ENCODE measurements at regions not wholly inside any gene's neighbourhood (a gene's known extent, or its start where the extent isn't known, plus 50 kb on each side); places are given as distances from the start of the nearest gene placed in this dataset.

GRCh38 chr6:77403424-77403823 lies 59.9 kb downstream of the HTR1B start:
- Histone ChIP-seq H3K4me1 (no peaks in the 10 kb centered on the region), H3K27ac (no peak overlapping the region), H3K27me3 (no peaks in the 10 kb centered on the region), H3K4me3 (no peak overlapping the region), H3K9me3 (no peaks in the 10 kb centered on the region), H3K36me3 (no peaks in the 10 kb centered on the region)
- TF ChIP-seq, protein P1, sequence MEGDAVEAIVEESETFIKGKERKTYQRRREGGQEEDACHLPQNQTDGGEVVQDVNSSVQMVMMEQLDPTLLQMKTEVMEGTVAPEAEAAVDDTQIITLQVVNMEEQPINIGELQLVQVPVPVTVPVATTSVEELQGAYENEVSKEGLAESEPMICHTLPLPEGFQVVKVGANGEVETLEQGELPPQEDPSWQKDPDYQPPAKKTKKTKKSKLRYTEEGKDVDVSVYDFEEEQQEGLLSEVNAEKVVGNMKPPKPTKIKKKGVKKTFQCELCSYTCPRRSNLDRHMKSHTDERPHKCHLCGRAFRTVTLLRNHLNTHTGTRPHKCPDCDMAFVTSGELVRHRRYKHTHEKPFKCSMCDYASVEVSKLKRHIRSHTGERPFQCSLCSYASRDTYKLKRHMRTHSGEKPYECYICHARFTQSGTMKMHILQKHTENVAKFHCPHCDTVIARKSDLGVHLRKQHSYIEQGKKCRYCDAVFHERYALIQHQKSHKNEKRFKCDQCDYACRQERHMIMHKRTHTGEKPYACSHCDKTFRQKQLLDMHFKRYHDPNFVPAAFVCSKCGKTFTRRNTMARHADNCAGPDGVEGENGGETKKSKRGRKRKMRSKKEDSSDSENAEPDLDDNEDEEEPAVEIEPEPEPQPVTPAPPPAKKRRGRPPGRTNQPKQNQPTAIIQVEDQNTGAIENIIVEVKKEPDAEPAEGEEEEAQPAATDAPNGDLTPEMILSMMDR (IDR thresholded peaks at IDR 0.05), result no peak
- intact Hi-C loops (cut with DNase I), result no loop called here
- DNase-seq, result no peak
- ATAC-seq, result no peak

DNA sequence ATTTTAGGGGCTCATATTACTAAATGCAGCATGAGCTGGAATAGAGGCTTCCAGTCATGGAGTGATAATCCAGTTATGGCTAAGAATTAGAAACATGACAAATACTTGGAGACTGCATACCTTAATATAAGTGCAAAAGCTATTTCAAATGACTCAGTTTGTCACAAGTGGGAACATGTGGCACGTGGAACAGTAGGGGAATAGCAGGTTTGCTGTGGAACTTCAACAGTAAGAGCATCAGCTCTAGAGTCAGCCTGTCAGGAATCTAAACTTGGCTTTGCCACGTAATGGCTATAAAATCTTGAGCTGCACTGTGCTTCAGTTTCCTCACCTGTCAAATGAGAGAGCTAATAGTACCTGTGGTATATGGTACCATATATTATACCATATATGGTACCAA lies 62.1 kb downstream of the HTR1B start:
- H3K9me3 ChIP-seq, result no peaks in the 10 kb centered on the region
- no peaks in the 10 kb centered on the region for H3K27me3 ChIP-seq
- H3K36me3 ChIP-seq, result no peaks in the 10 kb centered on the region
- H3K4me3 ChIP-seq, result no peak overlapping the region
- H3K4me1 ChIP-seq, result no peaks in the 10 kb centered on the region
- H3K27ac ChIP-seq, result no peak overlapping the region
- DNase-seq, result no peak
- no peak for ATAC-seq
- intact Hi-C loops (cut with DNase I), result no loop called here
- TF ChIP-seq, protein P1 (IDR thresholded peaks at IDR 0.05), result no peak

GRCh38 chr6:77397561-77397960 lies 65.7 kb downstream of the HTR1B start:
- DNase-seq (no peak), ATAC-seq (no peak)
- no peaks in the 10 kb centered on the region for H3K36me3 ChIP-seq
- TF ChIP-seq, protein P1 (IDR thresholded peaks at IDR 0.05), result no peak
- H3K4me1 ChIP-seq, result no peaks in the 10 kb centered on the region
- H3K27me3 ChIP-seq, result no peaks in the 10 kb centered on the region
- H3K4me3 ChIP-seq, result no peak overlapping the region
- no peaks in the 10 kb centered on the region for H3K9me3 ChIP-seq
- intact Hi-C loops (cut with DNase I), result no loop called here
- H3K27ac ChIP-seq, result no peak overlapping the region

- H3K27ac ChIP-seq, result no peak overlapping the region
- no peaks in the 10 kb centered on the region for H3K36me3 ChIP-seq
- H3K9me3 ChIP-seq, result no peaks in the 10 kb centered on the region
- TF ChIP-seq, protein P1 (IDR thresholded peaks at IDR 0.05), result no peak
- DNase-seq (no peak), ATAC-seq (no peak)
- no peaks in the 10 kb centered on the region for H3K27me3 ChIP-seq
- intact Hi-C loops (cut with DNase I), result no loop called here
- no peak overlapping the region for H3K4me3 ChIP-seq
- H3K4me1 ChIP-seq, result no peaks in the 10 kb centered on the region
These were observed 73.9 kb downstream of the HTR1B start for GRCh38 chr6:77389402-77389801.

GRCh38 chr6:77383026-77383425 lies 80.3 kb downstream of the HTR1B start:
- H3K27ac ChIP-seq, result no peak overlapping the region
- no peak for ATAC-seq

More at GRCh38 chr6:77383026-77383425, 80.3 kb downstream of the HTR1B start:
- Histone ChIP-seq H3K9me3 (no peaks in the 10 kb centered on the region), H3K36me3 (no peaks in the 10 kb centered on the region), H3K4me3 (no peak overlapping the region), H3K4me1 (no peaks in the 10 kb centered on the region), H3K27me3 (no peaks in the 10 kb centered on the region)
- intact Hi-C loops (cut with DNase I), result no loop called here
- DNase-seq, result no peak
- TF ChIP-seq, protein P1 (IDR thresholded peaks at IDR 0.05), result no peak
